Neural cell (in vitro differentiated cells): ENCODE measurements at regions not wholly inside any gene's neighbourhood (a gene's known extent, or its start where the extent isn't known, plus 50 kb on each side); places are given as distances from the start of the nearest gene placed in this dataset.

Source experiments
- H2AFZ ChIP-seq: fragments of 200-600, 300-800 bp; sonication (generic), shearing (Covaris generic); 2 replicates; pipeline ENCODE4 v1.6.0; 2014; ENCODE audit warnings: low read depth, mild to moderate bottlenecking, antibody characterized with exemption, low read length, moderate library complexity
- H3F3A ChIP-seq: fragments of 200-600 bp; shearing (Covaris generic); 2 replicates; pipeline ENCODE4 v1.6.1; 2016; ENCODE audit warnings: mild to moderate bottlenecking, moderate library complexity, mixed read lengths, antibody characterized with exemption, low read length; ENCODE audit not compliant: insufficient read depth, poor library complexity, severe bottlenecking
- H3K27ac ChIP-seq: fragments of 200-600, 300-800 bp; sonication (generic), shearing (Covaris generic); 2 replicates; pipeline ENCODE4 v1.5.1; 2014; ENCODE audit warnings: mild to moderate bottlenecking, low read length, moderate library complexity
- H3K27me3 ChIP-seq: fragments of 300-800, 200-600 bp; sonication (generic), shearing (Covaris generic); 2 replicates; pipeline ENCODE4 v1.6.0; 2014; ENCODE audit warnings: mild to moderate bottlenecking, low read depth, low read length, moderate library complexity; ENCODE audit not compliant: insufficient read depth
- H3K36me3 ChIP-seq: fragments of 300-800, 200-600 bp; sonication (generic), shearing (Covaris generic); 2 replicates; pipeline ENCODE4 v1.5.1; 2014; ENCODE audit warnings: mild to moderate bottlenecking, antibody characterized with exemption, low read length, moderate library complexity; ENCODE audit not compliant: insufficient read depth
- H3K4me2 ChIP-seq: fragments of 300-800, 200-600 bp; sonication (generic), shearing (Covaris generic); 2 replicates; pipeline ENCODE4 v1.6.0; 2014; ENCODE audit warnings: mild to moderate bottlenecking, low read length
- H3K4me3 ChIP-seq: fragments of 300-800, 200-600 bp; sonication (generic), shearing (Covaris generic); 2 replicates; pipeline ENCODE4 v1.5.1; 2014; ENCODE audit warnings: mild to moderate bottlenecking, low read length, moderate library complexity
- H3K79me2 ChIP-seq: fragments of 200-600 bp; shearing (Covaris generic); replicated peaks from 2 replicates; pipeline ENCODE4 v1.6.0; 2014; ENCODE audit warnings: mild to moderate bottlenecking, low read length, moderate library complexity; ENCODE audit not compliant: insufficient read depth
- H3K9ac ChIP-seq: fragments of 300-800, 200-600 bp; sonication (generic), shearing (Covaris generic); 2 replicates; pipeline ENCODE4 v1.6.1; 2016; ENCODE audit warnings: mild to moderate bottlenecking, low read length, mixed read lengths
- H3K9me2 ChIP-seq: fragments of 200-600 bp; shearing (Covaris generic); 2 replicates; pipeline ENCODE4 v1.6.1; 2016; ENCODE audit warnings: mild to moderate bottlenecking, low read length, mixed read lengths; ENCODE audit not compliant: insufficient read depth
- H3K9me3 ChIP-seq: fragments of 200-600, 300-800 bp; sonication (generic), shearing (Covaris generic); 2 replicates; pipeline ENCODE4 v1.6.1; 2016; ENCODE audit warnings: mild to moderate bottlenecking, mixed run types, low read length, moderate library complexity, mixed read lengths
- H4K20me1 ChIP-seq: fragments of 200-600 bp; shearing (Covaris generic); 2 replicates; pipeline ENCODE4 v1.6.1; 2016; ENCODE audit warnings: mild to moderate bottlenecking, mixed run types; ENCODE audit not compliant: insufficient read depth
- EP300 ChIP-seq: fragments of 450-650 bp; conservative IDR thresholded peaks from 2 replicates; pipeline ENCODE4 v1.6.1; 2014; ENCODE audit warnings: antibody characterized with exemption, mild to moderate bottlenecking, moderate library complexity; ENCODE audit not compliant: poor library complexity, severe bottlenecking
- EZH2 ChIP-seq: fragments of 200-600, 300-800 bp; shearing (Covaris generic), sonication (generic); IDR thresholded peaks from 2 replicates; pipeline ENCODE4 v1.6.1; 2014; ENCODE audit warnings: antibody characterized with exemption, low read length, borderline replicate concordance, mild to moderate bottlenecking; ENCODE audit not compliant: insufficient read depth, poor library complexity, severe bottlenecking
- MXI1 ChIP-seq: fragments of 450-650 bp; conservative IDR thresholded peaks from 2 replicates; pipeline ENCODE4 v1.6.1; 2014; ENCODE audit warnings: antibody characterized with exemption, mild to moderate bottlenecking; ENCODE audit not compliant: poor library complexity, severe bottlenecking
- POLR2AphosphoS5 ChIP-seq: IDR thresholded peaks from 2 replicates; pipeline ENCODE4 v1.6.1; 2012
- RAD21 ChIP-seq: fragments of 450-650 bp; conservative IDR thresholded peaks from 2 replicates; pipeline ENCODE4 v1.6.1; 2014; ENCODE audit warnings: antibody characterized with exemption, mild to moderate bottlenecking, moderate library complexity
- SMC3 ChIP-seq: fragments of 450-650 bp; conservative IDR thresholded peaks from 2 replicates; pipeline ENCODE4 v1.6.1; 2014; ENCODE audit warnings: antibody characterized with exemption, mild to moderate bottlenecking, moderate library complexity; ENCODE audit not compliant: poor library complexity
- TAF1 ChIP-seq: IDR thresholded peaks from 2 replicates; pipeline ENCODE4 v1.6.1; 2012; ENCODE audit warnings: low read depth
- TF ChIP-seq, protein P1 (sequence below): fragments of 450-650 bp; IDR thresholded peaks from 2 replicates; pipeline ENCODE4 v1.5.1; 2014; ENCODE audit warnings: antibody characterized with exemption, mild to moderate bottlenecking, moderate library complexity; ENCODE audit not compliant: poor library complexity, severe bottlenecking
- TF ChIP-seq, protein P2 (sequence below): IDR thresholded peaks from 2 replicates; pipeline ENCODE4 v1.6.1; 2012; ENCODE audit warnings: borderline replicate concordance

- Histone ChIP-seq H3K4me3 (no peak overlapping the region), H3K9ac (no peak overlapping the region), H3K36me3 (no peaks in the 10 kb centered on the region), H3K27ac (no peak overlapping the region), H2AFZ (no peak overlapping the region), H3K79me2 (no peaks in the 10 kb centered on the region), H3K9me2 (no peaks in the 10 kb centered on the region), H3K9me3 (peaks cover 3% of the 10 kb centered on the region), H4K20me1 (no peaks in the 10 kb centered on the region), H3F3A (no peaks in the 10 kb centered on the region), H3K27me3 (no peaks in the 10 kb centered on the region), H3K4me2 (no peak overlapping the region)
- TF ChIP-seq MXI1 (no peak), POLR2AphosphoS5 (no peak), SMC3 (no peak), TAF1 (no peak), RAD21 (no peak), EZH2 (no peak)
- TF ChIP-seq, protein P1, sequence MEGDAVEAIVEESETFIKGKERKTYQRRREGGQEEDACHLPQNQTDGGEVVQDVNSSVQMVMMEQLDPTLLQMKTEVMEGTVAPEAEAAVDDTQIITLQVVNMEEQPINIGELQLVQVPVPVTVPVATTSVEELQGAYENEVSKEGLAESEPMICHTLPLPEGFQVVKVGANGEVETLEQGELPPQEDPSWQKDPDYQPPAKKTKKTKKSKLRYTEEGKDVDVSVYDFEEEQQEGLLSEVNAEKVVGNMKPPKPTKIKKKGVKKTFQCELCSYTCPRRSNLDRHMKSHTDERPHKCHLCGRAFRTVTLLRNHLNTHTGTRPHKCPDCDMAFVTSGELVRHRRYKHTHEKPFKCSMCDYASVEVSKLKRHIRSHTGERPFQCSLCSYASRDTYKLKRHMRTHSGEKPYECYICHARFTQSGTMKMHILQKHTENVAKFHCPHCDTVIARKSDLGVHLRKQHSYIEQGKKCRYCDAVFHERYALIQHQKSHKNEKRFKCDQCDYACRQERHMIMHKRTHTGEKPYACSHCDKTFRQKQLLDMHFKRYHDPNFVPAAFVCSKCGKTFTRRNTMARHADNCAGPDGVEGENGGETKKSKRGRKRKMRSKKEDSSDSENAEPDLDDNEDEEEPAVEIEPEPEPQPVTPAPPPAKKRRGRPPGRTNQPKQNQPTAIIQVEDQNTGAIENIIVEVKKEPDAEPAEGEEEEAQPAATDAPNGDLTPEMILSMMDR = no peak
Measured at GRCh38 chr4:14792702-14793227, 209.5 kb upstream of the CPEB2 start.

DNA sequence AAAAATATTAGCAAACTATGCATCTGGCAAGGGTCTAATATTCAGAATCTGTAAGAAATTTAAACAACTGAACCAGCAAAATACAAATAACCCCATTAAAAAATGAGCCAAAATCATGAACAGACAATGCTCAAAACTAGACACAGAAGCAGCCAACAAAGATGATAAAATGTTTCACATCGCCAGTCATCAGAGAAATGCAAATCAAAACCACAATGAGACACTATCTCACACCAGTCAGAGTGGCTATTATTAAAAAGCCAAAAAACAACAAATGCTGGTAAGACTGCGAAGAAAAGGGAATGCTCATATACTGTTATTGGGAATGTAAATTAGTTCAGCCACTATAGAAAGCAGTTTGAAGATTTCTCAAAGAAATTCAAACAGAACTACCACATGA lies 201.3 kb upstream of the CPEB2 start:
- Histone ChIP-seq H3K36me3 (no peaks in the 10 kb centered on the region), H3K9ac (no peak overlapping the region), H3K79me2 (no peaks in the 10 kb centered on the region), H3K27me3 (no peaks in the 10 kb centered on the region), H3K9me2 (no peaks in the 10 kb centered on the region), H3K4me2 (no peak overlapping the region), H3K27ac (no peak overlapping the region), H2AFZ (no peak overlapping the region), H4K20me1 (no peaks in the 10 kb centered on the region), H3F3A (no peaks in the 10 kb centered on the region), H3K4me3 (no peak overlapping the region), H3K9me3 (peaks cover 4% of the 10 kb centered on the region)
- no peak for TF ChIP-seq EP300
- TF ChIP-seq SMC3 = no peak
- TF ChIP-seq, protein P2, sequence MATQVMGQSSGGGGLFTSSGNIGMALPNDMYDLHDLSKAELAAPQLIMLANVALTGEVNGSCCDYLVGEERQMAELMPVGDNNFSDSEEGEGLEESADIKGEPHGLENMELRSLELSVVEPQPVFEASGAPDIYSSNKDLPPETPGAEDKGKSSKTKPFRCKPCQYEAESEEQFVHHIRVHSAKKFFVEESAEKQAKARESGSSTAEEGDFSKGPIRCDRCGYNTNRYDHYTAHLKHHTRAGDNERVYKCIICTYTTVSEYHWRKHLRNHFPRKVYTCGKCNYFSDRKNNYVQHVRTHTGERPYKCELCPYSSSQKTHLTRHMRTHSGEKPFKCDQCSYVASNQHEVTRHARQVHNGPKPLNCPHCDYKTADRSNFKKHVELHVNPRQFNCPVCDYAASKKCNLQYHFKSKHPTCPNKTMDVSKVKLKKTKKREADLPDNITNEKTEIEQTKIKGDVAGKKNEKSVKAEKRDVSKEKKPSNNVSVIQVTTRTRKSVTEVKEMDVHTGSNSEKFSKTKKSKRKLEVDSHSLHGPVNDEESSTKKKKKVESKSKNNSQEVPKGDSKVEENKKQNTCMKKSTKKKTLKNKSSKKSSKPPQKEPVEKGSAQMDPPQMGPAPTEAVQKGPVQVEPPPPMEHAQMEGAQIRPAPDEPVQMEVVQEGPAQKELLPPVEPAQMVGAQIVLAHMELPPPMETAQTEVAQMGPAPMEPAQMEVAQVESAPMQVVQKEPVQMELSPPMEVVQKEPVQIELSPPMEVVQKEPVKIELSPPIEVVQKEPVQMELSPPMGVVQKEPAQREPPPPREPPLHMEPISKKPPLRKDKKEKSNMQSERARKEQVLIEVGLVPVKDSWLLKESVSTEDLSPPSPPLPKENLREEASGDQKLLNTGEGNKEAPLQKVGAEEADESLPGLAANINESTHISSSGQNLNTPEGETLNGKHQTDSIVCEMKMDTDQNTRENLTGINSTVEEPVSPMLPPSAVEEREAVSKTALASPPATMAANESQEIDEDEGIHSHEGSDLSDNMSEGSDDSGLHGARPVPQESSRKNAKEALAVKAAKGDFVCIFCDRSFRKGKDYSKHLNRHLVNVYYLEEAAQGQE = no peak
- TF ChIP-seq TAF1 = no peak
- TF ChIP-seq POLR2AphosphoS5 = no peak
- no peak for TF ChIP-seq MXI1
- TF ChIP-seq, protein P1 = no peak
- TF ChIP-seq RAD21 = no peak
- no peak for TF ChIP-seq EZH2
